ENCODE measurements at regions not wholly inside any gene's neighbourhood (a gene's known extent, or its start where the extent isn't known, plus 50 kb on each side); places are given as distances from the start of the nearest gene placed in this dataset.
"Not testable (repeated sequence)": the region's sequence is repeated elsewhere in the genome, so short reads cannot be mapped to it uniquely, and the experiment has no call there.

DNA sequence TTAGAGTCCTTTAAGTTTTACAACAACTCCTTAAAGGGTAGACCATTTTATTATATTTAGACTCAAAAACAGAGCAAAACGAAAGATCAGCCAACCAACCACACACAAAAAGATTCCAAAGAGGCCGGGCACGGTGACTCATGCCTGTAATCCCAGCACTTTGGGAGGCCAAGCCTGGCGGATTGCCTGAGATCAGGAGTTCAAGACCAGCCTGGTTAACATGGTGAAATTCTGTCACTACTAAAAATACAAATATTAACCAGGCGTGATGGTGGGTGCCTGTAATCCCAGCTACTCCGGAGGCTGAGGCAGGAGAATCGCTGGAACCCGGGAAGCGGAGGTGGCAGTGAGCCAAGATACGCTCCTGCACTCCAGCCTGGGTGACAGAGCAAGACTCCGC lies 83.3 kb upstream of the GRIK1 start:
- TF ChIP-seq, protein P1, sequence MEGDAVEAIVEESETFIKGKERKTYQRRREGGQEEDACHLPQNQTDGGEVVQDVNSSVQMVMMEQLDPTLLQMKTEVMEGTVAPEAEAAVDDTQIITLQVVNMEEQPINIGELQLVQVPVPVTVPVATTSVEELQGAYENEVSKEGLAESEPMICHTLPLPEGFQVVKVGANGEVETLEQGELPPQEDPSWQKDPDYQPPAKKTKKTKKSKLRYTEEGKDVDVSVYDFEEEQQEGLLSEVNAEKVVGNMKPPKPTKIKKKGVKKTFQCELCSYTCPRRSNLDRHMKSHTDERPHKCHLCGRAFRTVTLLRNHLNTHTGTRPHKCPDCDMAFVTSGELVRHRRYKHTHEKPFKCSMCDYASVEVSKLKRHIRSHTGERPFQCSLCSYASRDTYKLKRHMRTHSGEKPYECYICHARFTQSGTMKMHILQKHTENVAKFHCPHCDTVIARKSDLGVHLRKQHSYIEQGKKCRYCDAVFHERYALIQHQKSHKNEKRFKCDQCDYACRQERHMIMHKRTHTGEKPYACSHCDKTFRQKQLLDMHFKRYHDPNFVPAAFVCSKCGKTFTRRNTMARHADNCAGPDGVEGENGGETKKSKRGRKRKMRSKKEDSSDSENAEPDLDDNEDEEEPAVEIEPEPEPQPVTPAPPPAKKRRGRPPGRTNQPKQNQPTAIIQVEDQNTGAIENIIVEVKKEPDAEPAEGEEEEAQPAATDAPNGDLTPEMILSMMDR (IDR thresholded peaks at IDR 0.05), result not testable (repeated sequence)
- not testable (repeated sequence) for TF ChIP-seq POLR2A (IDR thresholded peaks at IDR 0.05)

Data from lower leg skin (tissue), 3 donors.